ENCODE measurements at regions not wholly inside any gene's neighbourhood (a gene's known extent, or its start where the extent isn't known, plus 50 kb on each side); places are given as distances from the start of the nearest gene placed in this dataset.
"Not testable (repeated sequence)": the region's sequence is repeated elsewhere in the genome, so short reads cannot be mapped to it uniquely, and the experiment has no call there.

DNA sequence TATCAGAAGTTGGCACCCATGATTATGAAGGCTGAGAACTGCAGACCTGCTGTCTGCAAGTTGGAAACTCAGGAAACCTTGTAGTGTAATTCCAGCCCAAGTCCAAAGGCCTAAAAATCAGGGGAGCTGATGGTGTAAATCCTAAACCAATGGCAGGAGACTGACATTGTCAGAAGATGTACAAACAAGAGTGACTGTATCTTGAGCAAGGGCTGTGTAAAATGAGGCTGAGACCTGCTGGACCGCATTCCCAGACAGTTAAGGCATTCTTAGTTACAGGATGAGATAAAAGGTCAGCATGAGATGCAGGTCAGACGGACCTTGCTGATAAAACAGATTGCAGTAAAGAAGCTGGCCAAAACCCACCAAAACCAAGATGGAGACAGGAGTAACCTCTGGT, 147.7 kb downstream of the COG6 start:
- no peak for DNase-seq (ENCODE audit: low read depth in 2 of 3, low spot score in 2 of 3)

- no peak for DNase-seq (ENCODE audit: low read depth in 2 of 3, low spot score in 2 of 3)
Measured at GRCh38 chr13:39803851-39804250, 148.4 kb downstream of the COG6 start.

GRCh38 chr13:39804332-39805210, 149.1 kb downstream of the COG6 start:
- no peak for DNase-seq (ENCODE audit: low read depth in 2 of 3, low spot score in 2 of 3)

GRCh38 chr13:39809466-39809865, 154.0 kb downstream of the COG6 start:
- no peak for DNase-seq (ENCODE audit: low read depth in 2 of 3, low spot score in 2 of 3)

DNA sequence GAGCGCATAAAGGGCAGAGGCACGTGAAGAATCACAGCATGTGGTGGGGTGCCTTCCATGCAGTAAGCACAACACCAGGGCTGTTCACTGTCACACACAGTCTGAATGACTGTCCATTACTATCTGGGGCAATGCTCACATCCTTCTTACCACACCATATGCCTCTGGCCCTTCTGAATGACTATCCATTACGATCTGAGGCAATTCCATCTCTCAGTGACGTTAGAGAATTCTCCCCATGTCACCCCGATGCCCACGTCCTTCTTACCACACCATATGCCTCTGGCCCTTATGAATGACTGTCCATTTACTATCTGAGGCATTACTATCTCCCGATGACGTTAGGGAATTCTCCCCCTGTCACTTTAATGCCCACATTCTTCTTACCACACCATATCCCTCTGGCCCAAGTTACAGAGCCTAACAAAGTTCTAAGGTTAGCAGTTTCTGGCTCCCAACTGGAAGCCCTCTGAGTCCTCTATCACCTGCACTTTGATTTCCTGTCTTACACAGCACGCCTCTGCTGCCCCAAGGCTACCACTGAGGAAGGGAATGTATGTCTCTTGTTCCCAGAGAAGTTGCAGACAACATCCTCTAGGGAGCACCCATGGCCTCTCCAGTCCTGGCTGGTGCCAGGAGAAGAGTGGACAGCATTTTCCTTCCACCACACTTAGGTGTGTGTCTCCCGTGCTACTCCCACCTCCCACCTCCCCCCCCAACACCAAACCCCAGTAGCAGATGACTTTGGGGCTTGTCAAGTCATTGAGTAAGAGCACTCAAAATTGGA, 154.8 kb downstream of the COG6 start:
- DNase-seq (ENCODE audit: low read depth in 2 of 3, low spot score in 2 of 3), result no peak

- DNase-seq (ENCODE audit: low read depth in 2 of 3, low spot score in 2 of 3), result no peak
Measured at GRCh38 chr13:39811051-39811450, 155.6 kb downstream of the COG6 start.

DNA sequence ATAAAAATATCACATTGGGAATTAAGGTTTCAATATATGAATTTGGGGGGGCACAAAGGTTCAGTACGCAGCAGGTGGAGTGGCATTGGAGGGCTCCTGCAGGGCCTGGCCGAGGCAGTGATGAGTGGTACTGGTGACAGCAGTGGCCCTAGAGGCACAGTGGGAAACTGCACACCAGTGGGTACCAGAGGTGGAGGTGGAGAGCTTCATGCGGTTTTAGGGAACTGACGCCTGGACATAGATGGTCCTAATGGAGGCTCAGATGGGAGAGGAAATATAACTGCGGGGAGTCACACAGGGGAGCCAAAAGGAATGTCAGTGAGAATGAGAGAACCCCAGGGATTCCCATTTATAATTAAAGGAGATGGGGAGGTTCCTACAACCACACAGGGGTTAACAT, 156.2 kb downstream of the COG6 start:
- no peak for DNase-seq (ENCODE audit: low read depth in 2 of 3, low spot score in 2 of 3)

DNA sequence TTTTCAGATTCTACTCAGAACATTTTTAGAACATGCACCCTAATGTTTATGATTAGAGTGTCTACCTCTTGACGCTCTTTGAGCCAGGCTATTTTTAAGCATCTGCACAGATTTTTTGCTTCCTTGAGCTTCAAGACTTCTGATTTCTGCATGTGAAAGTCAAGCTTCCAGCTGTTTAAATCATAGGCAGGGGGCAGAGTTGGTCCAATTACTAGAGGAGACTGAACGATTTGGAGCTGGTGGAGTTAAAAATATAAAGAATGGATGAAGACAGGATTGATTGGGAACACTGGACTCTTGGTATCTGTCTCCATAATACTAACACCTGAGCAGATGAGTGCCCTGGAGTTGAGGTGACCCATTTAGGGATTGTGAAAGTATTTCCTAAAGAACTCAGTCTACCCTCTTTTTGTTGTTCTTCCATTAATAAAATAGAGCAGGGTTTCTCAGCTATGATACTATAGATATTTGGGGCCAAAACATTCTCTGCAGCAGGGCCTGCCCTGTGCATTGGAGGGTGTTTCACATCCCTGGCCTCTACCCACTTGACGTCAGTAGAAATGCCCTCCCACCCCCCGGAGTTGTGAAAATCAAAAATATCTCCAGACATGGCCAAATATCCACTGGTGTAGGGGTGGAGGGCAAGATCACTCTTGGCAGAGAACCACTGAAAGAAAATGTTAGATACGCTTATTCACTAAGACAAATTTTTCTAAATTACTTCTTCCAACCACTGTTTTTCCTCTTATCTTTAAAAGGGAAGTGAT, 160.1 kb downstream of the COG6 start:
- no peak for DNase-seq (ENCODE audit: low read depth in 2 of 3, low spot score in 2 of 3)

- DNase-seq (ENCODE audit: low read depth in 2 of 3, low spot score in 2 of 3), result no peak
Measured at GRCh38 chr13:39816936-39817335, 161.5 kb downstream of the COG6 start.

DNA sequence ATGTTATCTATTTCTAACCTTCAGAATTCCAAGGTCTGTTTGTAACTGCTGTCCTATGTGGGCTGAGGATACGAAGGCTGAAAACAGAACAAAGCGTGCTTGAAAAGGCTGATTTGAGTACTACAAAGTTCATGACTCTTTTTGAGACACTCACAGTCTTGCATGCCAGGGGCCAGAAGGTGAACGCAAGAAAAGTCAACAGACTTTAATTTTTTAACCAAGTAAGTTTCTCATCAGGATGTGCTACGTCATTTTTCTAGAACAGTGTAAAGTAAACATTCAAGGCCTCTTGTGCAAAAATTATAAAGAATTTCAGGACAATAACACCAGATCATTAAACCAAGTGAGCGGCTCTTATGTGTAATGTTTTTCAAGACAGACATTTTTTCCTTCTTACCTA, 163.5 kb downstream of the COG6 start:
- DNase-seq (ENCODE audit: low read depth in 2 of 3, low spot score in 2 of 3), result no peak

GRCh38 chr13:39820606-39821005, 165.1 kb downstream of the COG6 start:
- DNase-seq (ENCODE audit: low read depth in 2 of 3, low spot score in 2 of 3), result no peak

- DNase-seq (ENCODE audit: low read depth in 2 of 3, low spot score in 2 of 3), result no peak
Measured at GRCh38 chr13:39821977-39822376, 166.5 kb downstream of the COG6 start.

GRCh38 chr13:39822437-39822836, 167.0 kb downstream of the COG6 start:
- no peak for DNase-seq (ENCODE audit: low read depth in 2 of 3, low spot score in 2 of 3)

DNA sequence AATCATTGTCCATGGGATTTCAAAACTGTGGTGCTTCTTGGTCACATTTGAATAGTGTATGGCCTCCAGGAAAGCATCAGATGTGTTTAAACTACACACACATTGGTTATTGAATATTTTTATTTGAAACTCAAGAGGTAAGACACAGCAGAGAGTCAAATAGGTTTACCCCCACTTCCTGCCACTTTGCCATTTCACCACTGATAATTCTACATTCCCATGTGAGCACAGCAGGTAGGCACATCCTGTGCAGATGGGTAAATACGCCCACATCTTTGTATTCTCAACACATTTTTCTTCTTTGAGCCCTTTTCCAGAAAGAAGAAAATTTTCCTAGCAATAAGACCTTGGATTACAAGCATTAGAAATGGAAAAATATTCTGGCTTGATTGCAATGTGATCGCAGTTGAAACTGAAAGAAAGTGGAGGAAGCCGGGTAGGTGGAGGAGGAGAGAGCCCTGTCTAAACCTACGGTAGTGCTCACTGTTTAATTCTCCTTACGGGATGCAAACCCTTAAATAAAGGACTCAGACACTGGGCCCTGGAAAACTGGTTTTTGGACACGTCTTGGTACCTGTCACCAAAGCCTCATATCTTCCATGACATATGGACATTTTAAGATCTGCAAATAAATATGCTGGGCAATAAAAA, 167.7 kb downstream of the COG6 start:
- DNase-seq (ENCODE audit: low read depth in 2 of 3, low spot score in 2 of 3), result no peak

DNA sequence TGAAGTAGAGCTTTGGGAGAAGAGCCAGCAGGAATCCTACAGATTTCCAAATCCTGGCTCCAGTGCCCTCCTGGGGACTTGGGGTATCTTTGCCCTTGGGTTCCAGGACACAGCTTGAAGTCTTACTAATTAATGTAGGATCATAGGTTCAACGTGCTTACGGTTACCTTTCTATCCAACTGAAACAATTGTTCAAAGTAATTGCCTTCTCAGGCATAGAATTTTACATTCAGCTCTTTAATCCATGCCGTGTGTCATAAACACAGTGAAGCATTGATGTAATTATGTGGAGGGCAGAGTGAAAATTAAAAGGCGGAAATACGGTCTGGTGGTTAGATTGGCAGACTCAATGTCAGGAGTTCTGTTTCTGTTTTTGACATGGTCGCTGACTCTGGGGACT, 170.4 kb downstream of the COG6 start:
- DNase-seq (ENCODE audit: low read depth in 2 of 3, low spot score in 2 of 3), result no peak

- DNase-seq (ENCODE audit: low read depth in 2 of 3, low spot score in 2 of 3), result no peak
Measured at GRCh38 chr13:39835253-39835652, 179.8 kb downstream of the COG6 start.

DNA sequence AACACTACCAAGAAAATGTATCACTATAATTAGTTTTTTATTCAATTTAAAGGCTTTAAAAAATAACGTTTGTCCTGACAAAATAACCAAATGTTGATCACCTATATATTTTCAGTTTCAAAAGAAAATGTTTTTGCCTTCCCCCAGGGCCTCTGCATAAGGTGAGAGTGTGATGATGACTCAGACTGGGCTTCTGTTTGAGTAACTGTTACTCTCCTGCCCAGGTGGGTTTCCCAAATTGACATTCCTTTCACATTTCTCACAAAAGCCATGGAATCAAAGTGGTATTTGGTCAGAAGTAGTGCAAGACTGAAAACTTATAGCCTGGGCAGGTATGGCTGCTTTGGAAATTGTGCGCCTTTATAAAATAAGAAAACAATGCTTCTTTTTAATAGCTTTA, 180.6 kb downstream of the COG6 start:
- no peak for DNase-seq (ENCODE audit: low read depth in 2 of 3, low spot score in 2 of 3)

DNA sequence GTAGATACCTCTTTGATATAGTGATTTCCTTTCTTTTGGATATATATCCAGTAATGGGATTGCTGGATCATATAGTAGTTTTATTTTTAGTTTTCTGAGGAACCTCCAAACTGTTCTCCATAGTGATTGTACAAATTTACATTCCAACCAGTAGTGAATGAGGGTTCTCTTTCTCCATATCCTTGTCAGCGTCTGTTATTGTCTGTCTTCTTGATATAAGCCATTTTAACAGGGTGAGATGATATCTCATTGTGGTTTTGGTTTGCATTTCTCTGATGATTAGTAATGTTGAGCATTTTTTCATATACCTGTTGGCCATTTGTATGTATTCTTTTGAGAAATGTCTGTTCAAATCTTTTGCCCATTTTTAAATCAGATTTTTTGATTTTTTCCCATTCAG, 182.4 kb downstream of the COG6 start:
- DNase-seq (ENCODE audit: low read depth in 2 of 3, low spot score in 2 of 3), result not testable (repeated sequence)

DNA sequence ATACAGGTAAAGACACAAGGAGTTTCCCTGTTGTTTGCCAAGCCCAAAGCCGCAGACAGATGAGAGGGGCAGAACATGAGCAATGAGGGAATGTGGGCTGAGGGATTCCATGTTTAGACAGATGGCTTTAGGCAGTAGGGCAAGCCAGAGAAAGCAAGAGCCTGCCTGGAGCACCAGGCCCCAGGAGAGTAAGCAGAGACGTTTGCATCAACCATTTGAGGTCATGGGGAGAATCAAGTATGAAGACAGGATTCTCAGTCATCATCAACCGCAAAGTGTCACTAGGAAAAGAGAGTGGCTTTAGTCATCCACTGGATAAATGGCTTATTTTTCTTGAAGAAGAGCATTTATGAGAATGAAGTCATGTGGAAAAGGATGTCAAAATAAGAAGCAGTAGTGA, 184.7 kb downstream of the COG6 start:
- no peak for DNase-seq (ENCODE audit: low read depth in 2 of 3, low spot score in 2 of 3)

DNA sequence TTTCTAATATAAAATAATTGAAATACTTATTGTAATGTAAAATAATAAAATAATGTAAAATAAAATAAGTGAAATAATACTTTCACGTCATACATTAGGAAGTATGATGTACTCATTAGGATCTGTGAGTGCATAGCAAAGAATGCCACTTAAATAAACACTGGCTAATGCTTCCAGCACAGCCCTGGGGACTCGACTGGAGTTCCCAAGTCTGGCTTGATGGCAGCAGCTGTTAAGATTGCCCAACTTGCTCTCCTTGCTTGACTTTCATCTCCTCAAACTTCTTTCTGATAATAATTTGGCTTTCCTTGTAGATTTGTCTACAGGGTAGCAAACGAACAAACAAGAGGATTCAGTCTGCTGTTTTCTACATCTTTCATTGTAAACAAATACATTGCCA, 191.9 kb downstream of the COG6 start:
- no peak for DNase-seq (ENCODE audit: low read depth in 2 of 3, low spot score in 2 of 3)

DNA sequence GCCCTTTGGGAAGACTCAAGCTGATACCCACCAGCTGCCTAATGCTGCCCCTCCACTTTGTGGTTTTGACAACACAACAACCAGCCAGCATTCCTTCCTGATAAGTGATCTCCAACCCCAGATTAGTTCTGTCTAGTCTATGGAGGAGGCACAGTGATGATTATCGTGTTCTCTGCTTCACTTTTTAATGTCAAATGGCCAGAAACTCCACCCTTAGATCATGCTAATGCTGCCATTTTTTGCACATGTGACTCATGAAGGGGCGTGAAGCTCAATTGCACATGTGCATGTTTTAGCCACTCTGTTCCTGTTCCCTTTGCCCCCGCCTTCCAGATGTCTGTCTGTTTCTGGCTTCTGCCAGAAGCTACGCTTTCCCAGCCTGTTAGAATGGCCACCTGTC, 199.8 kb downstream of the COG6 start:
- no peak for DNase-seq (ENCODE audit: low read depth in 2 of 3, low spot score in 2 of 3)
